ENCODE measurements at regions not wholly inside any gene's neighbourhood (a gene's known extent, or its start where the extent isn't known, plus 50 kb on each side); places are given as distances from the start of the nearest gene placed in this dataset.

DNA sequence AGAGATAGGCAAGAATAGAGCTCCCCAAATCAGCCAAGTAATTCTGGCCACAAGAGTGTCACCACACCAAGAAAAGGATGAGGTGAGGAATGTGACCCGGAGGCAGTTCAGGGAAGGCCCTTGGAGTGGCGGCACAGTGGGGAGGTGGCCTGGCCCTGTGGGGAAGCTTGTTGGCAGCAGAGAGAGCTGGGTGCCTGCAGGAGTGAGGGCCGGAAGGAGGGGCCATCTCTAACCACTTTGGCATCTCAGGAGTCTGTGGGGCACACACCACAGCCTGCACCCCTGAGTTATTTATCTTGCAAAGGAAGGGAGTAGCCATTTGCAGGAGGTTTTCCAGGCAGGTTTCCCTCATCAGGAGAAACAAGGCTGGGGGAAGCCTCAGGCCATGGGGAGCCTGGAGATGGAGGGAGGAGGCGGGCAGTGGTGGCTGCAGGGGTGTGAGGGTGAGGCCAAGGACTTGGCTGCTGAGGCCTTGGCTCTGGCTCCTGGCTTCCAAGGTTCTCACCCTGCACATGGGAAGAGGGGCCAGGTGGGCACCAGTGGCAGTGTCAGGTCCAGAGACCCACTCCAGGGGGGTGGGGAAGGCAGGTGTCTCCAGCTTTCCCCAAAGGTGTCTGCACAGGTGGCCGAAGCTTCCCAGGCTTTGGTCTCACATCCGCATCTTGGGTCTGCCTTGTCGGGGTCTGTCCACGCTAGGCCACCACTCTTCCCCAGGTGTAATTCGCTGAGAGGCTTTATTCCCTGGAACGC is 370.2 kb downstream of the CTTN start:
- no peak for TF ChIP-seq CTCF (conservative IDR thresholded peaks at IDR 0.05 in 1 of 2, IDR thresholded peaks at IDR 0.05 in 1 of 2; ENCODE audit: low read depth in 1 of 2, low read length in 2 of 2)
- TF ChIP-seq EZH2 (IDR thresholded peaks at IDR 0.05; ENCODE audit: low read length, missing control alignments) = no peak
